Caki2 (cell line): ENCODE measurements at regions not wholly inside any gene's neighbourhood (a gene's known extent, or its start where the extent isn't known, plus 50 kb on each side); places are given as distances from the start of the nearest gene placed in this dataset.

Experiments used
- DNase-seq: peaks from one replicate; pipeline ENCODE4 v3.0.0-alpha.2; 2015; ENCODE audit warnings: low read depth
- in situ Hi-C: cut with HindIII; loops from 2 replicates; pipeline ENCODE4 v1.10.0; 2016; ENCODE audit warnings: low sequenced_read_pairs, low pct_unique_long_range_greater_than_20kb, mixed read lengths

GRCh38 chr10:47123716-47124288, 176.2 kb upstream of the GDF10 start:
- in situ Hi-C loops: no loop called here
- DNase-seq: no peak

- in situ Hi-C loops: no loop called here
- no peak for DNase-seq
Observed at GRCh38 chr10:47127188-47127785, 172.7 kb upstream of the GDF10 start.

GRCh38 chr10:47130491-47130890, 169.5 kb upstream of the GDF10 start:
- DNase-seq: no peak
- in situ Hi-C loops: no loop called here

- no peak for DNase-seq
- in situ Hi-C loops: no loop called here
Observed at GRCh38 chr10:47133871-47134570, 166.0 kb upstream of the GDF10 start.

GRCh38 chr10:47136866-47137265, 163.1 kb upstream of the GDF10 start:
- DNase-seq: no peak
- in situ Hi-C loops: no loop called here

- DNase-seq: no peak
- in situ Hi-C loops: no loop called here
Observed at GRCh38 chr10:47137311-47137851, 162.6 kb upstream of the GDF10 start.

GRCh38 chr10:47139121-47139520, 160.9 kb upstream of the GDF10 start:
- DNase-seq: no peak
- in situ Hi-C loops: no loop called here

- in situ Hi-C loops: no loop called here
Observed at GRCh38 chr10:47140761-47141348, 159.1 kb upstream of the GDF10 start.

GRCh38 chr10:47141349-47141748, 158.6 kb upstream of the GDF10 start:
- in situ Hi-C loops: no loop called here

More at GRCh38 chr10:47140761-47141348, 159.1 kb upstream of the GDF10 start:
- DNase-seq: no peak

GRCh38 chr10:47143072-47143471, 156.9 kb upstream of the GDF10 start:
- DNase-seq: no peak

More at GRCh38 chr10:47141349-47141748, 158.6 kb upstream of the GDF10 start:
- no peak for DNase-seq

GRCh38 chr10:47143473-47143872, 156.5 kb upstream of the GDF10 start:
- in situ Hi-C loops: no loop called here
- DNase-seq: no peak

More at GRCh38 chr10:47143072-47143471, 156.9 kb upstream of the GDF10 start:
- in situ Hi-C loops: no loop called here

- DNase-seq: no peak
- in situ Hi-C loops: no loop called here
Observed at GRCh38 chr10:47144525-47144924, 155.5 kb upstream of the GDF10 start.

GRCh38 chr10:47145290-47145934, 154.6 kb upstream of the GDF10 start:
- in situ Hi-C loops: no loop called here
- DNase-seq: no peak

GRCh38 chr10:47146572-47146971, 153.4 kb upstream of the GDF10 start:
- in situ Hi-C loops: no loop called here

GRCh38 chr10:47147186-47147585, 152.8 kb upstream of the GDF10 start:
- no peak for DNase-seq
- in situ Hi-C loops: no loop called here

More at GRCh38 chr10:47146572-47146971, 153.4 kb upstream of the GDF10 start:
- DNase-seq: no peak

- in situ Hi-C loops: no loop called here
- no peak for DNase-seq
Observed at GRCh38 chr10:47150581-47150980, 149.4 kb upstream of the GDF10 start.

- no peak for DNase-seq
- in situ Hi-C loops: no loop called here
Observed at GRCh38 chr10:47151920-47152319, 148.1 kb upstream of the GDF10 start.

GRCh38 chr10:47152861-47153349, 147.1 kb upstream of the GDF10 start:
- DNase-seq: peak; percentile 58
- in situ Hi-C loops: no loop called here
